Keratinocyte (primary cell): ENCODE measurements at regions not wholly inside any gene's neighbourhood (a gene's known extent, or its start where the extent isn't known, plus 50 kb on each side); places are given as distances from the start of the nearest gene placed in this dataset.

Experiments used
- DNase-seq: peaks from one replicate; pipeline ENCODE4 v3.0.0-alpha.2; 2011; ENCODE audit warnings: low read depth, missing footprints, low spot score
- FAIRE-seq: peaks from 2 replicates; lab custom pipeline; 2011; peaks lifted over from hg19 to GRCh38; lab: Jason Lieb, UNC
- H2AFZ ChIP-seq: 2 replicates; pipeline ENCODE4 v1.6.0; 2012; ENCODE audit warnings: low read length, control low read depth, inconsistent platforms; ENCODE audit not compliant: control insufficient read depth
- H3K27ac ChIP-seq: 2 replicates; pipeline ENCODE4 v1.5.1; 2011; ENCODE audit warnings: low read length; ENCODE audit not compliant: control insufficient read depth, insufficient read depth
- H3K27me3 ChIP-seq: 3 replicates; pipeline ENCODE4 v1.6.0; 2011; ENCODE audit warnings: low read length; ENCODE audit not compliant: control insufficient read depth, insufficient read depth; ENCODE audit errors: extremely low read depth
- H3K36me3 ChIP-seq, 2 experiments: 2 replicates in 1 of 2; 3 replicates in 1 of 2; pipeline ENCODE4 v1.5.1; 2011; ENCODE audit warnings: low read length in 2 of 2, mild to moderate bottlenecking in 1 of 2; ENCODE audit not compliant: control insufficient read depth in 2 of 2, insufficient read depth in 2 of 2; ENCODE audit errors: extremely low read depth in 1 of 2
- H3K4me1 ChIP-seq: 3 replicates; pipeline ENCODE4 v1.5.1; 2011; ENCODE audit warnings: low read length; ENCODE audit not compliant: control insufficient read depth, insufficient read depth; ENCODE audit errors: extremely low read depth
- H3K4me2 ChIP-seq: 3 replicates; pipeline ENCODE4 v1.6.0; 2011; ENCODE audit warnings: low read depth, low read length; ENCODE audit not compliant: control insufficient read depth, insufficient read depth; ENCODE audit errors: extremely low read depth
- H3K4me3 ChIP-seq, 3 experiments: fragments of 200-600 bp in 1 of 3; sonication (generic) in 1 of 3; 2 replicates in 2 of 3; 3 replicates in 1 of 3; pipeline ENCODE4 v1.5.1; 2011 to 2016; ENCODE audit warnings: low read length in 3 of 3, mild to moderate bottlenecking in 3 of 3, control low read depth in 2 of 3, inconsistent platforms in 1 of 3, low read depth in 1 of 3, mixed read lengths in 1 of 3, mixed run types in 1 of 3, moderate library complexity in 1 of 3; ENCODE audit not compliant: control insufficient read depth in 2 of 3, insufficient read depth in 2 of 3; ENCODE audit errors: extremely low read depth in 1 of 3
- H3K79me2 ChIP-seq: 2 replicates; pipeline ENCODE4 v1.6.0; 2012; ENCODE audit warnings: low read length; ENCODE audit not compliant: control insufficient read depth, insufficient read depth
- H3K9ac ChIP-seq: 3 replicates; pipeline ENCODE4 v1.6.0; 2011; ENCODE audit warnings: low read length; ENCODE audit not compliant: control insufficient read depth, insufficient read depth; ENCODE audit errors: extremely low read depth
- H3K9me1 ChIP-seq: 3 replicates; pipeline ENCODE4 v1.6.0; 2011; ENCODE audit warnings: low read length; ENCODE audit not compliant: control insufficient read depth, insufficient read depth; ENCODE audit errors: extremely low read depth
- H3K9me3 ChIP-seq: 2 replicates; pipeline ENCODE4 v1.5.1; 2012; ENCODE audit warnings: low read depth, low read length; ENCODE audit not compliant: control insufficient read depth
- H4K20me1 ChIP-seq: 3 replicates; pipeline ENCODE4 v1.6.0; 2011; ENCODE audit warnings: low read length; ENCODE audit not compliant: control insufficient read depth, insufficient read depth; ENCODE audit errors: extremely low read depth
- EZH2 ChIP-seq: IDR thresholded peaks from one replicate; pipeline ENCODE4 v1.6.1; 2012; ENCODE audit warnings: inconsistent platforms, mild to moderate bottlenecking, low read length, moderate library complexity
- dilution Hi-C: fragments of 300-500 bp; cut with MboI; formaldehyde crosslinking; loops from one replicate; pipeline ENCODE4 v1.7.0; 2020; ENCODE audit warnings: low sequenced_read_pairs; ENCODE audit not compliant: extremely low pct_ligation_motif_present
- TF ChIP-seq, protein P1 (sequence below), 3 experiments: IDR thresholded peaks in 1 of 3; conservative IDR thresholded peaks in 1 of 3; optimal IDR thresholded peaks in 1 of 3; 2 replicates in 2 of 3; 3 replicates in 1 of 3; pipeline versions ENCODE3 to v1.5.1; 2011; ENCODE audit warnings: low read length in 3 of 3, mild to moderate bottlenecking in 3 of 3, moderate library complexity in 2 of 3, control low read depth in 1 of 3, inconsistent platforms in 1 of 3; ENCODE audit not compliant: insufficient read depth in 2 of 3; ENCODE audit errors: extremely low read depth in 1 of 3

DNA sequence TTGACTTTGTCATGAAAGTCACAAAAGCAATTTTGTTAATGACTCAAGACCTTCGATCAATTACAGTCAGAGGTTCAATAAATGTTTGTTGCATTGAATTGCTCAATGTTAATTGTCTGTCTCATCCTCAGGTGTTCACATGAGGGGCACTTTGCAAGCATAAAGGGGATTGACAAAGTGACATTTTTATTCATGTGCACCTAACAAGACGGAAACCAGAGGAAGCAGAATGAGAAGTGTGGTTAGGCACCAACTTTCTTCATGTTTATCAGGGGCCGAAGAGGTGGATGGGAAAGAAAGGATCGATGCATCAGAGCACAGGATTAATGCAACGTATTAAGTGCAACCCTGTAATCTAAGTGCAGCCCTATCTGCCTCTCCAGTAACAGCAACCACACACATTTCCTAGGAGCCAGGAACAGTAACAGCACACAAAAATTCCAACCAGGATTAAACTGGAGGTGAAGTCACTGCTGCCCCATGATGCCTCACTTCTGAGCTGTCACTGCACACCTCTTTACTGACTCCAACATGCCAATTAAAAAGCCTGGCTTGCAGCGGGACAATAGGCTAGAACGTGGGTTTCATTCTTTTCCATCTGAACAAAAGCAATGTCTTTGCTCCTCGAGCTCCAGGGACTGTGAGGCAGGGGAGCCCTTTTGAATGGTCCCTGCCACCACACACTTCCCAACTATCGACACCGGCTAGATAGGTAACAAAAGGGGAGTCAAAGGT is 262.7 kb downstream of the CD83 start:
- Histone ChIP-seq H3K9ac (no peak overlapping the region), H3K79me2 (no peaks in the 10 kb centered on the region), H3K36me3 (no peaks in the 10 kb centered on the region), H3K9me1 (no peaks in the 10 kb centered on the region), H3K27me3 (no peaks in the 10 kb centered on the region), H3K4me2 (no peak overlapping the region), H3K27ac (no peak overlapping the region), H2AFZ (no peak overlapping the region), H3K4me1 (peaks cover 3% of the 10 kb centered on the region), H3K4me3 (no peak overlapping the region), H4K20me1 (no peaks in the 10 kb centered on the region), H3K9me3 (no peaks in the 10 kb centered on the region)
- no peak for TF ChIP-seq EZH2
- TF ChIP-seq, protein P1, sequence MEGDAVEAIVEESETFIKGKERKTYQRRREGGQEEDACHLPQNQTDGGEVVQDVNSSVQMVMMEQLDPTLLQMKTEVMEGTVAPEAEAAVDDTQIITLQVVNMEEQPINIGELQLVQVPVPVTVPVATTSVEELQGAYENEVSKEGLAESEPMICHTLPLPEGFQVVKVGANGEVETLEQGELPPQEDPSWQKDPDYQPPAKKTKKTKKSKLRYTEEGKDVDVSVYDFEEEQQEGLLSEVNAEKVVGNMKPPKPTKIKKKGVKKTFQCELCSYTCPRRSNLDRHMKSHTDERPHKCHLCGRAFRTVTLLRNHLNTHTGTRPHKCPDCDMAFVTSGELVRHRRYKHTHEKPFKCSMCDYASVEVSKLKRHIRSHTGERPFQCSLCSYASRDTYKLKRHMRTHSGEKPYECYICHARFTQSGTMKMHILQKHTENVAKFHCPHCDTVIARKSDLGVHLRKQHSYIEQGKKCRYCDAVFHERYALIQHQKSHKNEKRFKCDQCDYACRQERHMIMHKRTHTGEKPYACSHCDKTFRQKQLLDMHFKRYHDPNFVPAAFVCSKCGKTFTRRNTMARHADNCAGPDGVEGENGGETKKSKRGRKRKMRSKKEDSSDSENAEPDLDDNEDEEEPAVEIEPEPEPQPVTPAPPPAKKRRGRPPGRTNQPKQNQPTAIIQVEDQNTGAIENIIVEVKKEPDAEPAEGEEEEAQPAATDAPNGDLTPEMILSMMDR (optimal IDR thresholded peaks at IDR 0.05 in 1 of 3, IDR thresholded peaks at IDR 0.05 in 1 of 3, conservative IDR thresholded peaks at IDR 0.05 in 1 of 3; ENCODE audit: extremely low read depth in 1 of 3, insufficient read depth in 2 of 3, low read length in 3 of 3): no peak
- DNase-seq: no peak
- FAIRE-seq: no peak
- dilution Hi-C loops: no loop called here

DNA sequence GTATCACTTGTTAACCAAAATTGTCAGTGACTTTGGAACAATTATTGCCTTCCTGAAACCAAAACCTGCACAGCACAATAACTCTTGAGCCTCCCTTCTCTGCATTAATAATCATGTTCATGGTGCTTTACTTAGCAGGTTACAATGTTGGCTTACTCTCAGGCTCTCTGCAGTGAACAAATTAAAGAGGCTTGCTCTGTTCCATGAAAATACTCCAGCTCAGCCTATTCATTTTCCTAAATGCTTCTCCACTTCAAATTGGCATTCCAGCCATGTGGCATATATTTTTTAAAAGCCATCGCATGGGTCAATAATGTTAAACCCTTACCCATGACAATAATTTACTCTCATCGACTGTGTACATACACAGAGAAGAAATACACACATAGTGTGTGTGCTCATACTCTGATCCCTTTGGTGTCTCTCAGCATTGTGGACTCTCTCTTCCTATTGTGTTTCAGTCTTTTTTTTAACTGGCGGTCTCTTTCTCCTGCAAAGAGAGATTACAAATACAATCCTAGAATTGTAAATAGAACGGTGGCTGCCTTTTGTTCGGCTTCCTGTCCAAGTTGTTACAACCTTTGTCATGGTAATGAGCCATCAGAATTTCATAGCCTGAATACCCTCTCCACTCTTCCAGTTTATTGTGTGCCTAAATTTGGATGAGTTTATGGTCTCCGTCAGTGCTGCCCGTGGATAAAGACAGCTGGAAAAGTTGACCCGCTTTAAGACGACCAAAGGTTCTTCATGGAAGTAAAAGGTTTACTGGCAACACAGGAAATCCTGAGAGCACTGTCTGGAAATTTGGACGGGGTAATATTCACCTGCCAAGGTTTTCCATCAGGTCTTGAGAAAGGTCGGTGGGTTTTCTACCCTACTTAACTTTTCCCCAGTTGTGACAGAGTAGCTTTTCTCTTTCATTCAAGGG is 263.6 kb downstream of the CD83 start:
- DNase-seq (no peak), FAIRE-seq (no peak)
- no peaks in the 10 kb centered on the region for H3K9me1 ChIP-seq
- no peak overlapping the region for H3K9ac ChIP-seq
- H3K36me3 ChIP-seq: no peaks in the 10 kb centered on the region
- H3K4me2 ChIP-seq: no peak overlapping the region
- H3K4me3 ChIP-seq: no peak overlapping the region
- peaks cover 3% of the 10 kb centered on the region for H3K4me1 ChIP-seq
- H3K9me3 ChIP-seq: no peaks in the 10 kb centered on the region
- no peak overlapping the region for H3K27ac ChIP-seq
- no peaks in the 10 kb centered on the region for H4K20me1 ChIP-seq
- dilution Hi-C loops: no loop called here
- no peaks in the 10 kb centered on the region for H3K27me3 ChIP-seq
- no peaks in the 10 kb centered on the region for H3K79me2 ChIP-seq
- no peak for TF ChIP-seq EZH2
- TF ChIP-seq, protein P1 (optimal IDR thresholded peaks at IDR 0.05 in 1 of 3, IDR thresholded peaks at IDR 0.05 in 1 of 3, conservative IDR thresholded peaks at IDR 0.05 in 1 of 3; ENCODE audit: extremely low read depth in 1 of 3, insufficient read depth in 2 of 3, low read length in 3 of 3): no peak
- no peak overlapping the region for H2AFZ ChIP-seq
